Keratinocyte (primary cell): ENCODE measurements at regions not wholly inside any gene's neighbourhood (a gene's known extent, or its start where the extent isn't known, plus 50 kb on each side); places are given as distances from the start of the nearest gene placed in this dataset.

Source experiments
- DNase-seq: peaks from one replicate; pipeline ENCODE4 v3.0.0-alpha.2; 2011; ENCODE audit warnings: low read depth, missing footprints, low spot score
- FAIRE-seq: peaks from 2 replicates; lab custom pipeline; 2011; peaks lifted over from hg19 to GRCh38; lab: Jason Lieb, UNC
- H2AFZ ChIP-seq: 2 replicates; pipeline ENCODE4 v1.6.0; 2012; ENCODE audit warnings: low read length, control low read depth, inconsistent platforms; ENCODE audit not compliant: control insufficient read depth
- H3K27ac ChIP-seq: 2 replicates; pipeline ENCODE4 v1.5.1; 2011; ENCODE audit warnings: low read length; ENCODE audit not compliant: control insufficient read depth, insufficient read depth
- H3K27me3 ChIP-seq: 3 replicates; pipeline ENCODE4 v1.6.0; 2011; ENCODE audit warnings: low read length; ENCODE audit not compliant: control insufficient read depth, insufficient read depth; ENCODE audit errors: extremely low read depth
- H3K36me3 ChIP-seq, 2 experiments: 2 replicates in 1 of 2; 3 replicates in 1 of 2; pipeline ENCODE4 v1.5.1; 2011; ENCODE audit warnings: low read length in 2 of 2, mild to moderate bottlenecking in 1 of 2; ENCODE audit not compliant: control insufficient read depth in 2 of 2, insufficient read depth in 2 of 2; ENCODE audit errors: extremely low read depth in 1 of 2
- H3K4me1 ChIP-seq: 3 replicates; pipeline ENCODE4 v1.5.1; 2011; ENCODE audit warnings: low read length; ENCODE audit not compliant: control insufficient read depth, insufficient read depth; ENCODE audit errors: extremely low read depth
- H3K4me2 ChIP-seq: 3 replicates; pipeline ENCODE4 v1.6.0; 2011; ENCODE audit warnings: low read depth, low read length; ENCODE audit not compliant: control insufficient read depth, insufficient read depth; ENCODE audit errors: extremely low read depth
- H3K4me3 ChIP-seq, 3 experiments: fragments of 200-600 bp in 1 of 3; sonication (generic) in 1 of 3; 2 replicates in 2 of 3; 3 replicates in 1 of 3; pipeline ENCODE4 v1.5.1; 2011 to 2016; ENCODE audit warnings: low read length in 3 of 3, mild to moderate bottlenecking in 3 of 3, control low read depth in 2 of 3, inconsistent platforms in 1 of 3, low read depth in 1 of 3, mixed read lengths in 1 of 3, mixed run types in 1 of 3, moderate library complexity in 1 of 3; ENCODE audit not compliant: control insufficient read depth in 2 of 3, insufficient read depth in 2 of 3; ENCODE audit errors: extremely low read depth in 1 of 3
- H3K79me2 ChIP-seq: 2 replicates; pipeline ENCODE4 v1.6.0; 2012; ENCODE audit warnings: low read length; ENCODE audit not compliant: control insufficient read depth, insufficient read depth
- H3K9ac ChIP-seq: 3 replicates; pipeline ENCODE4 v1.6.0; 2011; ENCODE audit warnings: low read length; ENCODE audit not compliant: control insufficient read depth, insufficient read depth; ENCODE audit errors: extremely low read depth
- H3K9me1 ChIP-seq: 3 replicates; pipeline ENCODE4 v1.6.0; 2011; ENCODE audit warnings: low read length; ENCODE audit not compliant: control insufficient read depth, insufficient read depth; ENCODE audit errors: extremely low read depth
- H3K9me3 ChIP-seq: 2 replicates; pipeline ENCODE4 v1.5.1; 2012; ENCODE audit warnings: low read depth, low read length; ENCODE audit not compliant: control insufficient read depth
- H4K20me1 ChIP-seq: 3 replicates; pipeline ENCODE4 v1.6.0; 2011; ENCODE audit warnings: low read length; ENCODE audit not compliant: control insufficient read depth, insufficient read depth; ENCODE audit errors: extremely low read depth
- CTCF ChIP-seq, 3 experiments: IDR thresholded peaks in 1 of 3; conservative IDR thresholded peaks in 1 of 3; optimal IDR thresholded peaks in 1 of 3; 2 replicates in 2 of 3; 3 replicates in 1 of 3; pipeline versions ENCODE3 to v1.5.1; 2011; ENCODE audit warnings: low read length in 3 of 3, mild to moderate bottlenecking in 3 of 3, moderate library complexity in 2 of 3, control low read depth in 1 of 3, inconsistent platforms in 1 of 3; ENCODE audit not compliant: insufficient read depth in 2 of 3; ENCODE audit errors: extremely low read depth in 1 of 3
- EZH2 ChIP-seq: IDR thresholded peaks from one replicate; pipeline ENCODE4 v1.6.1; 2012; ENCODE audit warnings: inconsistent platforms, mild to moderate bottlenecking, low read length, moderate library complexity
- dilution Hi-C: fragments of 300-500 bp; cut with MboI; formaldehyde crosslinking; loops from one replicate; pipeline ENCODE4 v1.7.0; 2020; ENCODE audit warnings: low sequenced_read_pairs; ENCODE audit not compliant: extremely low pct_ligation_motif_present

DNA sequence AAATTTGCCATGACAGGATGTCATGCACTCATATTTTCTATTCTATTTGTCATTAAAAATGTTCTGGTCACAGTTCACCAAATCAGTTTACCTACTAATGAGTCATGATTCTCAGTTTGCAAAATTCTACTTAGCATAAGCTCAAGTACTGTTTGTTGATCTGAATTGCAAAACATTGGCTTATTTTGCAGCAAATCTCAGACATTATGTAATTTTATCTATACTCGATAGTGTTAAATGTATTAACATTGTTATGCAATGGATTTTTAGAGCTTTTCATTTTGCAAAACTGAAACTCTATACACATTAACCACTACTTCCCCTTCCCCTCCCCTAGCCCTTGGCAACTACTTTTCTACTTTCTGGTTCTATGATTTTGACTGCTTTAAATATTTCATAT, 213.8 kb upstream of the ZFP64 start:
- H3K27me3 ChIP-seq: no peaks in the 10 kb centered on the region
- H3K36me3 ChIP-seq: no peaks in the 10 kb centered on the region
- H3K4me1 ChIP-seq: no peaks in the 10 kb centered on the region
- no peak for TF ChIP-seq EZH2
- no peak for TF ChIP-seq CTCF (optimal IDR thresholded peaks at IDR 0.05 in 1 of 3, IDR thresholded peaks at IDR 0.05 in 1 of 3, conservative IDR thresholded peaks at IDR 0.05 in 1 of 3; ENCODE audit: extremely low read depth in 1 of 3, insufficient read depth in 2 of 3, low read length in 3 of 3)
- no peak overlapping the region for H3K9ac ChIP-seq
- H4K20me1 ChIP-seq: no peaks in the 10 kb centered on the region
- H3K9me1 ChIP-seq: no peaks in the 10 kb centered on the region
- FAIRE-seq: no peak
- no peak overlapping the region for H3K4me3 ChIP-seq
- dilution Hi-C loops: no loop called here
- no peak overlapping the region for H3K27ac ChIP-seq
- no peaks in the 10 kb centered on the region for H3K9me3 ChIP-seq
- no peaks in the 10 kb centered on the region for H3K79me2 ChIP-seq
- no peak overlapping the region for H2AFZ ChIP-seq
- DNase-seq: no peak
- H3K4me2 ChIP-seq: no peak overlapping the region

GRCh38 chr20:52404671-52405070, 213.1 kb upstream of the ZFP64 start:
- no peak for FAIRE-seq
- no peaks in the 10 kb centered on the region for H3K79me2 ChIP-seq
- no peaks in the 10 kb centered on the region for H3K27me3 ChIP-seq
- no peak overlapping the region for H3K4me2 ChIP-seq
- H3K9me1 ChIP-seq: no peaks in the 10 kb centered on the region
- DNase-seq: no peak
- H3K9me3 ChIP-seq: no peaks in the 10 kb centered on the region
- H3K36me3 ChIP-seq: no peaks in the 10 kb centered on the region
- H3K4me3 ChIP-seq: no peak overlapping the region
- H3K9ac ChIP-seq: no peak overlapping the region
- no peak overlapping the region for H3K27ac ChIP-seq
- H3K4me1 ChIP-seq: no peaks in the 10 kb centered on the region
- TF ChIP-seq EZH2 (no peak), CTCF (optimal IDR thresholded peaks at IDR 0.05 in 1 of 3, IDR thresholded peaks at IDR 0.05 in 1 of 3, conservative IDR thresholded peaks at IDR 0.05 in 1 of 3; ENCODE audit: extremely low read depth in 1 of 3, insufficient read depth in 2 of 3, low read length in 3 of 3) (no peak)
- dilution Hi-C loops: no loop called here
- H2AFZ ChIP-seq: no peak overlapping the region
- no peaks in the 10 kb centered on the region for H4K20me1 ChIP-seq
